AG09319 (cell line): ENCODE measurements at regions not wholly inside any gene's neighbourhood (a gene's known extent, or its start where the extent isn't known, plus 50 kb on each side); places are given as distances from the start of the nearest gene placed in this dataset.

Experiments
- DNase-seq: peaks from one replicate; pipeline ENCODE4 v3.0.0-alpha.2; 2010; ENCODE audit warnings: low read depth; ENCODE audit errors: extremely low read depth
- TF ChIP-seq, protein P1 (sequence below): IDR thresholded peaks from 2 replicates; pipeline ENCODE4 v1.5.1; 2011; ENCODE audit warnings: low read depth, mild to moderate bottlenecking, inconsistent platforms, low read length, moderate library complexity

DNA sequence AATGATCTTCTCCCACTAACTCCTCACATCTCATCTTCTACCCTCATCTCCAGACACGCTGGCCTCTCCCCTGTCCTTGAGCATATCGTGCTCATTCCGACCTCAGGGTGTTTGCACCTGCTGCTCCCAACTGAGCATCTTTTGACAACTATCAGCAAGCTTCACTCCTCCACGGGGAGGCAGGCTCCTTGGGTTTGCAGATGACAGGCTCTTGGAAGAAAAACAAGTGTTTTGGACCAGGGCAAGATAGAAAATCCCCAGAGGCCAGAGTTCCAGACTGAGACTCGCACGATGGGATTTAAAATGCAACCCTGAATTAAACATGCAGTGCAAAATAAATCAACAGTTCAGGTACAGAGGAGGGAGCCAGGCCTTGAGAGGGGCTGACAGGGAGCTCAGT is 246.7 kb downstream of the PTPRU start:
- TF ChIP-seq, protein P1, sequence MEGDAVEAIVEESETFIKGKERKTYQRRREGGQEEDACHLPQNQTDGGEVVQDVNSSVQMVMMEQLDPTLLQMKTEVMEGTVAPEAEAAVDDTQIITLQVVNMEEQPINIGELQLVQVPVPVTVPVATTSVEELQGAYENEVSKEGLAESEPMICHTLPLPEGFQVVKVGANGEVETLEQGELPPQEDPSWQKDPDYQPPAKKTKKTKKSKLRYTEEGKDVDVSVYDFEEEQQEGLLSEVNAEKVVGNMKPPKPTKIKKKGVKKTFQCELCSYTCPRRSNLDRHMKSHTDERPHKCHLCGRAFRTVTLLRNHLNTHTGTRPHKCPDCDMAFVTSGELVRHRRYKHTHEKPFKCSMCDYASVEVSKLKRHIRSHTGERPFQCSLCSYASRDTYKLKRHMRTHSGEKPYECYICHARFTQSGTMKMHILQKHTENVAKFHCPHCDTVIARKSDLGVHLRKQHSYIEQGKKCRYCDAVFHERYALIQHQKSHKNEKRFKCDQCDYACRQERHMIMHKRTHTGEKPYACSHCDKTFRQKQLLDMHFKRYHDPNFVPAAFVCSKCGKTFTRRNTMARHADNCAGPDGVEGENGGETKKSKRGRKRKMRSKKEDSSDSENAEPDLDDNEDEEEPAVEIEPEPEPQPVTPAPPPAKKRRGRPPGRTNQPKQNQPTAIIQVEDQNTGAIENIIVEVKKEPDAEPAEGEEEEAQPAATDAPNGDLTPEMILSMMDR, result no peak
- DNase-seq, result no peak

DNA sequence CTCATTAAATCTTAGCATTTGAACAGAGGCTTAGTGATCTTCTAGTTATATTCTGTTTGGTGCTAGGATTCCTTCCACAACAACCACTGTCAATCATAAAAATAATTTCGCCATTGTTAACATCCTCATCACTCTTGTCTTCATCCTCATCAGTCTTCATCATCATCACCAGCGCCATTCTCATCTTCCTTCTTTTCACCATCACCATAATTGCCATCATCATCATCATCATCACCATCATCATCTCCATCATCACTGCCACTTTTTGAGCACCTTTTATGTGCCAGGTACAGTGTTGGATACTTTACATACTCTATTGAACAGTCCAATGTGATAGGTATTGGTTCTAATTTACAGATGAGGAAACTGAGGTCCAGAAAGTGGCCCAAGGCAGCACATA is 245.7 kb downstream of the PTPRU start:
- DNase-seq, result no peak
- TF ChIP-seq, protein P1, result no peak

DNA sequence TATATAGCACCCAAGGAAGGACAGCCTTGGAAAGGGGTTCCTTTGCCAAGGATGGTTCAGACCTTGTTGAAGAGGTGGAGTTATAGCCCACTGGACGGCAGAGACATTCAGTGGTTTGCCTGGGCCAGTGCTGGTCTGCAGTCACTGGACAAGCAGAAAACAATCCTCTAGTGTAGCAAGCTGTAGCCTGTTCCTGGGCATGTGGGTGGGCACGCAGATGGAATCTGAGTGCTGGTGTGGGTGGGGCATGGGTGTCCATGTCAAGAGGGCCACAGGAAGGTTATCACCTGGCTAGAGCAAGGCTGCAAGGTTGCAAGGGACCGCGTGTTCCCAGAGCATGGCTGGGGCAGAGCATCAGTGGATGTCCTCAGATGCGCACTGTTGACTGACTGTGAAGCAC is 244.7 kb downstream of the PTPRU start:
- DNase-seq, result no peak
- TF ChIP-seq, protein P1, result no peak

- no peak for DNase-seq
- TF ChIP-seq, protein P1, result no peak
These were observed 242.6 kb downstream of the PTPRU start for GRCh38 chr1:29478879-29479278.

GRCh38 chr1:29478151-29478791 is 241.9 kb downstream of the PTPRU start:
- TF ChIP-seq, protein P1, result no peak

GRCh38 chr1:29475326-29475725 is 239.0 kb downstream of the PTPRU start:
- TF ChIP-seq, protein P1, result no peak
- DNase-seq, result no peak

More at GRCh38 chr1:29478151-29478791, 241.9 kb downstream of the PTPRU start:
- no peak for DNase-seq

DNA sequence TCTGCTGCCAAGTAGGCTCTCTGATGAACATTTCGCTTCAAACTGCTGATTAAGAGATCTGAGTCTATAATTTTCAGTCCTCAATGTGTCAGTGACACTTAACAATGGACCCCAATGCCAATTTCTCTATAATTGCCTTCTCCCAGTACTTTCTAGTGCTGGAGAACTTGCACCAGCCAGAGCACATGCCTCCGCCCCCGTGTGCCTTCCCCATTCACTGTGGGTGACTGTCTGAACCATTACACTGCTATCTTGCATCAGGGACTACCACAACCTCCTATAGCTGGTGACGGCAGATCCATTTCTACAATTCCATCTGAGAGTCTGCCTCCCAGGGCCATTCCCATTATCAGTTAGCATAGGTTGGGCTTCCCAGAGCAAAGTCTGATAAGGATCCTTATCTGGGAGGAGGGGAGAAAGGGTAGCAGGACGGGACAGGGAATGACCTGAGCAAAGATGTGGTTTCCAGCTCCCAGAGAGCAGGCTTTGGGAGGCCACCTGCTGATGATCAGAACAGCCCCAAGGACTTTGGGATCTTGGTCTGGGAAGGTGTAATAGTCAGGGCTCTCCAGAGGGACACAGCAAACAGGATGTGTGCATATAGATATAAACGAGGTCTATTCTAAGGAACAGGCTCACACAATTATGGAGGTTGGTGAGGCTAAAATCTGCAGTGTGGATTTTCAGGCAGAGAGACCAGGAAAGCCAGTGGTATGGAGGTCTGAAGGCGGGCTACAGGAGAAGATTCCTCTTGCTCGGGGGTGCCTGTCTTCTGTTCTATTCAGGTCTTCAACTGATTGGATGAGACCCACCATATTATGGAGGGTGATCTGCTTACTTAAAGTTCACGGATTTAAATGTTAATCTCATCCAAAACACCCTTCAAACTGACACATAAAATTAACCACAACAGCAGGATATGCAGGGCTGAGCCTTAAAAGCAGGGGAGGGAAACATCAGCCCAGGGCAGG is 238.2 kb downstream of the PTPRU start:
- TF ChIP-seq, protein P1, result no peak

More for the DNA sequence above, 238.2 kb downstream of the PTPRU start:
- no peak for DNase-seq
